NB4 (cell line): ENCODE measurements at regions not wholly inside any gene's neighbourhood (a gene's known extent, or its start where the extent isn't known, plus 50 kb on each side); places are given as distances from the start of the nearest gene placed in this dataset.

Source experiments
- DNase-seq: peaks from one replicate; pipeline ENCODE4 v3.0.0; 2010; ENCODE audit warnings: low read depth
- H3K4me3 ChIP-seq: one replicate; pipeline ENCODE4 v1.5.1; 2011; ENCODE audit warnings: mild to moderate bottlenecking, low read depth, low read length, moderate library complexity
- CTCF ChIP-seq: IDR thresholded peaks from one replicate; pipeline ENCODE4 v1.5.1; 2012; ENCODE audit warnings: low read depth, low read length
- MYC ChIP-seq: IDR thresholded peaks from 2 replicates; pipeline ENCODE4 v1.6.1; 2011; ENCODE audit warnings: low read depth, low read length
- POLR2A ChIP-seq: IDR thresholded peaks from 2 replicates; pipeline ENCODE4 v1.6.1; 2011; ENCODE audit warnings: mild to moderate bottlenecking; ENCODE audit not compliant: insufficient read length; ENCODE audit errors: extremely low read depth
- TF ChIP-seq, protein P1 (sequence below): IDR thresholded peaks from 2 replicates; pipeline ENCODE4 v1.6.1; 2011; ENCODE audit warnings: low read depth, low read length

DNA sequence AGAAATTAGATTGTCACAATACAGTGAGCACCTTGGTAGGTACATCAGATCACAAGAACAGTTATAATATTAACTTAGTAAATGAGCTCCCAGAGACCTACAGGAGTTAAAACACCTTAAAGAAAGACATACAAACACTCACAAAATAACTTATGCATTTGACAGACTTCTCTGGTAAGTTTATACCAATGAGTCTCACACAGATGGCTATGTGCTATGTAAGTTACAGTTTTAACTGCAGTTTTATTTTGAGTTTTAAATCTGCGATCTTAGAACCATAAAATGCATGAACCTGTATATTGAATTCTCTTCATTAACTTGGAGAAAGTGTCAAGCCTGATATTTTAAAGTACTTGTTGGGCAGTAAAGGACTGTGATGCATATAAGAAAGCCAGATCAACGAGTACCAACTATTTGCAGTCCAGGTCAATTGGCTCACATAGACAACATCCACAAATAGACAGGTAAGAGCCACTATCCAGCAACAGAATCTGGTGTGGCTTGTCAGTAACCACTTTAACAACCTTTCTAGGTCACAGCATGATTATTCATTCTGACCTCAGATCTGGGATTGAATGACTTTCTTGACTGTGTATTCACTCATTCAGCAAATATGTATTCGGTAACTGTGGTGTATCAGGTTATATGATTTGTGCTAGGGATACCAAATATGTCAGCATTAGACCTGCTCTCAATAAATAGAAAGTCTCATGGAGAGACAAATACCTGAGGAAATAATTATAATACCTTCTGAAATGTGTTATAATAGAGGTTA is 856.6 kb upstream of the MGAT4C start:
- no peak overlapping the region for H3K4me3 ChIP-seq
- DNase-seq: no peak
- TF ChIP-seq MYC (no peak), POLR2A (no peak), CTCF (no peak)
- TF ChIP-seq, protein P1, sequence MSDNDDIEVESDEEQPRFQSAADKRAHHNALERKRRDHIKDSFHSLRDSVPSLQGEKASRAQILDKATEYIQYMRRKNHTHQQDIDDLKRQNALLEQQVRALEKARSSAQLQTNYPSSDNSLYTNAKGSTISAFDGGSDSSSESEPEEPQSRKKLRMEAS: no peak

DNA sequence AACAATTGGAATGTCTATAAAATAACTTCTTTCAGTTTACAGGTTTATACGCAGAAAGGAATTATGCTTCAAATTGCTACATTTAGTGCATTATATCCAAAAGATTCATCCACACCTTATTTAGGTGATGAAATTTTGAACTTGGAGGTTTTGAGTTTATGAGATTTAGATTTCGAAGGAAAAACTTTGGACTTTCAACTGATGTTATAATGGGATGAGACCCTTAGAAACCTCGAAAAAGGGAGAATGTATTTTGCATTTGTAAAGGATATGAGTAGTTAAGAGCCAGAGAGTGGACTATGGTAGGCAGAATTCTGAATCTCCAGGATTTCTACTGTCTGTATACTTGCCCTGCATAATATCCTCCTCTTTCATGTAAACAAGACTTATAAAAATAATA is 851.6 kb upstream of the MGAT4C start:
- DNase-seq: no peak
- H3K4me3 ChIP-seq: no peak overlapping the region
- TF ChIP-seq POLR2A: no peak
- TF ChIP-seq CTCF: no peak
- TF ChIP-seq, protein P1: no peak
- no peak for TF ChIP-seq MYC

- H3K4me3 ChIP-seq: no peak overlapping the region
- no peak for DNase-seq
- TF ChIP-seq CTCF (no peak), POLR2A (no peak)
These were observed 851.1 kb upstream of the MGAT4C start for GRCh38 chr12:87107270-87107669.

- H3K4me3 ChIP-seq: no peak overlapping the region
- TF ChIP-seq MYC (no peak), CTCF (no peak), POLR2A (no peak)
- TF ChIP-seq, protein P1: no peak
- no peak for DNase-seq
These were observed 839.9 kb upstream of the MGAT4C start for GRCh38 chr12:87096082-87096585.

GRCh38 chr12:87094356-87094755 is 838.2 kb upstream of the MGAT4C start:
- no peak overlapping the region for H3K4me3 ChIP-seq
- DNase-seq: no peak
- TF ChIP-seq, protein P1: no peak
- TF ChIP-seq CTCF (no peak), MYC (no peak), POLR2A (no peak)

DNA sequence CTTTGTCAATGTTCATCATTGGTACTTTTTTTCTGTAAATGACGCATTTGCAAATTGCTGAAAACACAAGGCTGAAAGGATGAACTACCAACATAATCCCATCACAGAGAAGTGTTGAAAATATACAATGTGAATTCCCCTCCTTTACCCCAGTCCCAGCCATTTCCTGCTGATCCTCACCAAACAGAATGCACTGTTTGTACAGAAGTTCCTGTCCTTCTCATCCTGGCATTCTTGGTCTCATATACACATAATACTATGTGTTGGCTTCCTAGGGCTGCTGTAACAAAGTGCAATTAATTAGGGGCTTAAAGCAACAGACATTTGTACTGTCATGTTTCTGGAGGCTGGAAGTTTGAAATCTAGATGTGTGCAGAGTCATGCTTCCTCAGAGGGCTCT is 836.2 kb upstream of the MGAT4C start:
- DNase-seq: no peak
- TF ChIP-seq MYC (no peak), POLR2A (no peak)
- no peak overlapping the region for H3K4me3 ChIP-seq
